ENCODE measurements at regions not wholly inside any gene's neighbourhood (a gene's known extent, or its start where the extent isn't known, plus 50 kb on each side); places are given as distances from the start of the nearest gene placed in this dataset.

DNA sequence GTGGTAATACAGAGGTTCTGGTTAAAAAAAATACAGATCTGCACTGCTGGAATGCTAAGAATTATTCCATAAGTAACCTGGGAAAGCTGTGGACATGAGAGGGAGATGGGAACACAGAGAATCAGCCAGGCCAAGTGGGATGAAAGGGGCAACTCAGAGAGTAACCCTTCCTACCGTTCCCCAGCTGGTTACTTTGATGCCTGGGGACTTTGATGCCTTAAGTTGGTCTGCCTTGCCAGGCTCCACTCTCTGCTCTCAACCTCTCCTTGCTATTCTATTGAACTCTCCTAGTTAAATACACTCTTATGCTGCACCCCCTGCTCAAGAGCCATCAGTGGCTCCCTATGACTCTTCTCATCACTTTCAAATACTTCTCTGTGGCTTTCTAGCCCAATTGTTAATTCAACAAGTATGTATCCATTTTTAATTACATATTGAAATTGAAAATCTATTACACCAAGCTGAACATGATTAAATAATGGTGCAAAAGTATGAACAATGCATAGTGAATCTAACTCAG lies 315.5 kb downstream of the TLE3 start:
- Histone ChIP-seq H3K9me3 (ENCODE audit: insufficient read depth, low read length, severe bottlenecking) (no peaks in the 10 kb centered on the region), H3K4me3 (ENCODE audit: low read depth in 1 of 2, low read length in 2 of 2) (no peak overlapping the region), H3K27ac (ENCODE audit: low read length) (no peak overlapping the region), H3K9ac (ENCODE audit: low read depth, low read length) (no peak overlapping the region), H4K20me1 (ENCODE audit: insufficient read depth, low read length) (no peaks in the 10 kb centered on the region), H3K36me3 (ENCODE audit: insufficient read depth, low read length) (no peaks in the 10 kb centered on the region), H3K27me3 (ENCODE audit: insufficient read depth, low read length, poor library complexity) (peaks cover 6% of the 10 kb centered on the region), H3K79me2 (ENCODE audit: insufficient read depth, low read length) (no peaks in the 10 kb centered on the region), H3K4me2 (ENCODE audit: insufficient read depth, low read length) (no peak overlapping the region), H3K4me1 (ENCODE audit: insufficient read depth, low read length) (no peaks in the 10 kb centered on the region), H2AFZ (ENCODE audit: low read depth, low read length) (no peak overlapping the region)
- TF ChIP-seq, protein P1, sequence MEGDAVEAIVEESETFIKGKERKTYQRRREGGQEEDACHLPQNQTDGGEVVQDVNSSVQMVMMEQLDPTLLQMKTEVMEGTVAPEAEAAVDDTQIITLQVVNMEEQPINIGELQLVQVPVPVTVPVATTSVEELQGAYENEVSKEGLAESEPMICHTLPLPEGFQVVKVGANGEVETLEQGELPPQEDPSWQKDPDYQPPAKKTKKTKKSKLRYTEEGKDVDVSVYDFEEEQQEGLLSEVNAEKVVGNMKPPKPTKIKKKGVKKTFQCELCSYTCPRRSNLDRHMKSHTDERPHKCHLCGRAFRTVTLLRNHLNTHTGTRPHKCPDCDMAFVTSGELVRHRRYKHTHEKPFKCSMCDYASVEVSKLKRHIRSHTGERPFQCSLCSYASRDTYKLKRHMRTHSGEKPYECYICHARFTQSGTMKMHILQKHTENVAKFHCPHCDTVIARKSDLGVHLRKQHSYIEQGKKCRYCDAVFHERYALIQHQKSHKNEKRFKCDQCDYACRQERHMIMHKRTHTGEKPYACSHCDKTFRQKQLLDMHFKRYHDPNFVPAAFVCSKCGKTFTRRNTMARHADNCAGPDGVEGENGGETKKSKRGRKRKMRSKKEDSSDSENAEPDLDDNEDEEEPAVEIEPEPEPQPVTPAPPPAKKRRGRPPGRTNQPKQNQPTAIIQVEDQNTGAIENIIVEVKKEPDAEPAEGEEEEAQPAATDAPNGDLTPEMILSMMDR (IDR thresholded peaks at IDR 0.05; ENCODE audit: borderline replicate concordance, extremely low read depth, low read length, poor library complexity, severe bottlenecking), result no peak
- no peak for TF ChIP-seq EZH2 (IDR thresholded peaks at IDR 0.05; ENCODE audit: borderline replicate concordance, low read depth, low read length, severe bottlenecking)
- DNase-seq (no peak), ATAC-seq (ENCODE audit: insufficient read depth, low read depth) (no peak)

- Histone ChIP-seq H3K4me1 (ENCODE audit: insufficient read depth, low read length) (no peaks in the 10 kb centered on the region), H3K9ac (ENCODE audit: low read depth, low read length) (no peak overlapping the region), H3K9me3 (ENCODE audit: insufficient read depth, low read length, severe bottlenecking) (no peaks in the 10 kb centered on the region), H3K27ac (ENCODE audit: low read length) (no peak overlapping the region), H3K79me2 (ENCODE audit: insufficient read depth, low read length) (no peaks in the 10 kb centered on the region), H4K20me1 (ENCODE audit: insufficient read depth, low read length) (no peaks in the 10 kb centered on the region), H3K4me2 (ENCODE audit: insufficient read depth, low read length) (no peak overlapping the region), H3K4me3 (ENCODE audit: low read depth in 1 of 2, low read length in 2 of 2) (no peak overlapping the region), H3K27me3 (ENCODE audit: insufficient read depth, low read length, poor library complexity) (peaks cover 6% of the 10 kb centered on the region), H2AFZ (ENCODE audit: low read depth, low read length) (no peak overlapping the region), H3K36me3 (ENCODE audit: insufficient read depth, low read length) (no peaks in the 10 kb centered on the region)
- ATAC-seq (ENCODE audit: insufficient read depth, low read depth) (no peak), DNase-seq (no peak)
- TF ChIP-seq, protein P1 (IDR thresholded peaks at IDR 0.05; ENCODE audit: borderline replicate concordance, extremely low read depth, low read length, poor library complexity, severe bottlenecking), result no peak
- no peak for TF ChIP-seq EZH2 (IDR thresholded peaks at IDR 0.05; ENCODE audit: borderline replicate concordance, low read depth, low read length, severe bottlenecking)
These were observed 314.9 kb downstream of the TLE3 start for GRCh38 chr15:69782809-69783208.

GRCh38 chr15:69783211-69783610 lies 314.5 kb downstream of the TLE3 start:
- no peak for ATAC-seq (ENCODE audit: insufficient read depth, low read depth)
- peaks cover 6% of the 10 kb centered on the region for H3K27me3 ChIP-seq (ENCODE audit: insufficient read depth, low read length, poor library complexity)
- DNase-seq, result no peak
- H3K9ac ChIP-seq (ENCODE audit: low read depth, low read length), result no peak overlapping the region
- no peaks in the 10 kb centered on the region for H3K79me2 ChIP-seq (ENCODE audit: insufficient read depth, low read length)
- TF ChIP-seq, protein P1 (IDR thresholded peaks at IDR 0.05; ENCODE audit: borderline replicate concordance, extremely low read depth, low read length, poor library complexity, severe bottlenecking), result no peak
- no peak for TF ChIP-seq EZH2 (IDR thresholded peaks at IDR 0.05; ENCODE audit: borderline replicate concordance, low read depth, low read length, severe bottlenecking)
- no peaks in the 10 kb centered on the region for H3K36me3 ChIP-seq (ENCODE audit: insufficient read depth, low read length)
- H4K20me1 ChIP-seq (ENCODE audit: insufficient read depth, low read length), result no peaks in the 10 kb centered on the region
- H3K9me3 ChIP-seq (ENCODE audit: insufficient read depth, low read length, severe bottlenecking), result no peaks in the 10 kb centered on the region
- H3K4me3 ChIP-seq (ENCODE audit: low read depth in 1 of 2, low read length in 2 of 2), result no peak overlapping the region
- no peak overlapping the region for H3K4me2 ChIP-seq (ENCODE audit: insufficient read depth, low read length)
- no peaks in the 10 kb centered on the region for H3K4me1 ChIP-seq (ENCODE audit: insufficient read depth, low read length)
- no peak overlapping the region for H3K27ac ChIP-seq (ENCODE audit: low read length)
- no peak overlapping the region for H2AFZ ChIP-seq (ENCODE audit: low read depth, low read length)
